GM13976 (cell line): ENCODE measurements at regions not wholly inside any gene's neighbourhood (a gene's known extent, or its start where the extent isn't known, plus 50 kb on each side); places are given as distances from the start of the nearest gene placed in this dataset.

Experiments used
- DNase-seq: peaks from one replicate; pipeline ENCODE4 v3.0.0; 2012; ENCODE audit warnings: low spot score
- CTCF ChIP-seq: IDR thresholded peaks from 2 replicates; pipeline ENCODE4 v1.5.1; 2012; ENCODE audit warnings: borderline replicate concordance, mild to moderate bottlenecking; ENCODE audit not compliant: insufficient read depth; ENCODE audit errors: extremely low read depth, missing control alignments, control extremely low read depth
- in situ Hi-C: fragments of 300-500 bp; cut with MboI; formaldehyde crosslinking; loops from one replicate; pipeline ENCODE4 v1.12.0; 2022; ENCODE audit warnings: low sequenced_read_pairs, mixed read lengths, inconsistent platforms; ENCODE audit not compliant: unreplicated experiment

- in situ Hi-C loops, result no loop called here
- TF ChIP-seq CTCF, result no peak
Observed at GRCh38 chr21:29235714-29236197, 63.0 kb upstream of the BACH1 start.

GRCh38 chr21:29236201-29236600, 62.5 kb upstream of the BACH1 start:
- DNase-seq, result no peak
- in situ Hi-C loops, result no loop called here

More at GRCh38 chr21:29235714-29236197, 63.0 kb upstream of the BACH1 start:
- DNase-seq, result peak; percentile 23

GRCh38 chr21:29237110-29238052, 61.3 kb upstream of the BACH1 start:
- TF ChIP-seq CTCF, result no peak
- DNase-seq, result no peak
- in situ Hi-C loops, result no loop called here

More at GRCh38 chr21:29236201-29236600, 62.5 kb upstream of the BACH1 start:
- no peak for TF ChIP-seq CTCF

- TF ChIP-seq CTCF, result no peak
- no peak for DNase-seq
- in situ Hi-C loops, result no loop called here
Observed at GRCh38 chr21:29238053-29238966, 60.4 kb upstream of the BACH1 start.

GRCh38 chr21:29238967-29239290, 59.8 kb upstream of the BACH1 start:
- no peak for TF ChIP-seq CTCF
- DNase-seq, result no peak
- in situ Hi-C loops, result no loop called here

- no peak for TF ChIP-seq CTCF
- DNase-seq, result no peak
- in situ Hi-C loops, result no loop called here
Observed at GRCh38 chr21:29240136-29240535, 58.6 kb upstream of the BACH1 start.
